ENCODE measurements at regions not wholly inside any gene's neighbourhood (a gene's known extent, or its start where the extent isn't known, plus 50 kb on each side); places are given as distances from the start of the nearest gene placed in this dataset.

DNA sequence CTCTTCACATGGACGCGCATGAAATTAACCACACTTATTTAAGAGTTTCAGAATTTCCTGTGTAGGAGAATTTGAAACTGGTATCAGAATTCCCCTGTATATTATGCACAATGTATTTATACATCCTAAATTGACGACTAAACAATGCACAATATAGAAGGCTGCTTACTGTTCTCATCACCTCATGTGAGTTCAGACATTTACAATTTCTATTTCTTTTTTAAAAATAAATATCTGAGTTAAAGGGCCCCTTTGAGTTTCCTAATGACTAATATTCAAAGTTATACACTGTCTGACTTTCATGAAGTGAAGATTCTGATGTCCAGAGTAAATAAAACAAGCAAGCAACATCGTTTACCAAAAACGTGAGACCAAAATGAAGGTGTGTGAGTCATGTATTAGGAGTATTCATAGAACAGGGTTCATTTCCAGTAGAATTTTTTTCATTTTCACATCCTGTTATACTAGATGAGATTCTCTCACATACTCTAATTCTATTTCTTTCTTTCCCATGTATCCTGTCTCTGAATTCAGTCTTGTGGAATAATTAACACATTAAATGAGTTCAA is 406.2 kb downstream of the NUP35 start:
- H3K4me3 ChIP-seq (replicated peaks in 1 of 2; ENCODE audit: low read depth in 1 of 2, low read length in 2 of 2): no peak overlapping the region
- RAD21 ChIA-PET (ENCODE audit: low non-redundant PET in 1 of 2, low total read pairs in 2 of 2, uncharacterized antibody in 2 of 2, unreplicated experiment in 2 of 2): no interaction called here
- CTCF ChIA-PET: no interaction called here
- DNase-seq (ENCODE audit: low read depth, low spot score): no peak
- no peak overlapping the region for H3K9ac ChIP-seq (ENCODE audit: low read length)
- ATAC-seq: no peak
- H4K20me1 ChIP-seq (ENCODE audit: insufficient read depth): no peaks in the 10 kb centered on the region
- H3K9me3 ChIP-seq (ENCODE audit: control insufficient read depth in 1 of 2, insufficient read depth in 1 of 2, low read depth in 1 of 2, low read length in 2 of 2): no peaks in the 10 kb centered on the region
- H3K4me2 ChIP-seq (ENCODE audit: low read length): no peak overlapping the region
- H3K36me3 ChIP-seq (ENCODE audit: control insufficient read depth in 1 of 2, insufficient read depth in 2 of 2, low read length in 2 of 2): no peaks in the 10 kb centered on the region
- BruUV-seq (replicated peaks): no TSS peak
- no peak overlapping the region for H2AFZ ChIP-seq (ENCODE audit: low read depth, low read length, poor library complexity, severe bottlenecking)
- peaks cover 0 to 5% of the 10 kb centered on the region in 2 experiments; a peak in 1 of 4 replicates for H3K4me1 ChIP-seq (ENCODE audit: control insufficient read depth in 1 of 2, insufficient read depth in 2 of 2, low read length in 2 of 2)
- intact Hi-C loops (cut with micrococcal nuclease): no loop called here
- H3K27me3 ChIP-seq (ENCODE audit: insufficient read depth, low read length): no peaks in the 10 kb centered on the region
- H3K27ac ChIP-seq (ENCODE audit: low read depth, low read length): no peak overlapping the region
- TF ChIP-seq SRF (IDR thresholded peaks at IDR 0.05; ENCODE audit: low read depth) (no peak), SIN3A (IDR thresholded peaks at IDR 0.05; ENCODE audit: low read depth) (no peak), YY1 (IDR thresholded peaks at IDR 0.05; ENCODE audit: extremely low read depth, insufficient replicate concordance, low read depth, low read length) (no peak), RAD21 (IDR thresholded peaks at IDR 0.05; ENCODE audit: low read depth) (no peak), JUND (IDR thresholded peaks at IDR 0.05) (no peak), CBX3 (IDR thresholded peaks at IDR 0.05; ENCODE audit: low read depth) (no peak), ZNF274 (IDR thresholded peaks at IDR 0.05; ENCODE audit: low read depth, low read length) (no peak)
- TF ChIP-seq, protein P1, sequence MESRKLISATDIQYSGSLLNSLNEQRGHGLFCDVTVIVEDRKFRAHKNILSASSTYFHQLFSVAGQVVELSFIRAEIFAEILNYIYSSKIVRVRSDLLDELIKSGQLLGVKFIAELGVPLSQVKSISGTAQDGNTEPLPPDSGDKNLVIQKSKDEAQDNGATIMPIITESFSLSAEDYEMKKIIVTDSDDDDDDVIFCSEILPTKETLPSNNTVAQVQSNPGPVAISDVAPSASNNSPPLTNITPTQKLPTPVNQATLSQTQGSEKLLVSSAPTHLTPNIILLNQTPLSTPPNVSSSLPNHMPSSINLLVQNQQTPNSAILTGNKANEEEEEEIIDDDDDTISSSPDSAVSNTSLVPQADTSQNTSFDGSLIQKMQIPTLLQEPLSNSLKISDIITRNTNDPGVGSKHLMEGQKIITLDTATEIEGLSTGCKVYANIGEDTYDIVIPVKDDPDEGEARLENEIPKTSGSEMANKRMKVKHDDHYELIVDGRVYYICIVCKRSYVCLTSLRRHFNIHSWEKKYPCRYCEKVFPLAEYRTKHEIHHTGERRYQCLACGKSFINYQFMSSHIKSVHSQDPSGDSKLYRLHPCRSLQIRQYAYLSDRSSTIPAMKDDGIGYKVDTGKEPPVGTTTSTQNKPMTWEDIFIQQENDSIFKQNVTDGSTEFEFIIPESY (IDR thresholded peaks at IDR 0.05; ENCODE audit: extremely low read depth, insufficient replicate concordance, low read length): no peak
- TF ChIP-seq, protein P2, sequence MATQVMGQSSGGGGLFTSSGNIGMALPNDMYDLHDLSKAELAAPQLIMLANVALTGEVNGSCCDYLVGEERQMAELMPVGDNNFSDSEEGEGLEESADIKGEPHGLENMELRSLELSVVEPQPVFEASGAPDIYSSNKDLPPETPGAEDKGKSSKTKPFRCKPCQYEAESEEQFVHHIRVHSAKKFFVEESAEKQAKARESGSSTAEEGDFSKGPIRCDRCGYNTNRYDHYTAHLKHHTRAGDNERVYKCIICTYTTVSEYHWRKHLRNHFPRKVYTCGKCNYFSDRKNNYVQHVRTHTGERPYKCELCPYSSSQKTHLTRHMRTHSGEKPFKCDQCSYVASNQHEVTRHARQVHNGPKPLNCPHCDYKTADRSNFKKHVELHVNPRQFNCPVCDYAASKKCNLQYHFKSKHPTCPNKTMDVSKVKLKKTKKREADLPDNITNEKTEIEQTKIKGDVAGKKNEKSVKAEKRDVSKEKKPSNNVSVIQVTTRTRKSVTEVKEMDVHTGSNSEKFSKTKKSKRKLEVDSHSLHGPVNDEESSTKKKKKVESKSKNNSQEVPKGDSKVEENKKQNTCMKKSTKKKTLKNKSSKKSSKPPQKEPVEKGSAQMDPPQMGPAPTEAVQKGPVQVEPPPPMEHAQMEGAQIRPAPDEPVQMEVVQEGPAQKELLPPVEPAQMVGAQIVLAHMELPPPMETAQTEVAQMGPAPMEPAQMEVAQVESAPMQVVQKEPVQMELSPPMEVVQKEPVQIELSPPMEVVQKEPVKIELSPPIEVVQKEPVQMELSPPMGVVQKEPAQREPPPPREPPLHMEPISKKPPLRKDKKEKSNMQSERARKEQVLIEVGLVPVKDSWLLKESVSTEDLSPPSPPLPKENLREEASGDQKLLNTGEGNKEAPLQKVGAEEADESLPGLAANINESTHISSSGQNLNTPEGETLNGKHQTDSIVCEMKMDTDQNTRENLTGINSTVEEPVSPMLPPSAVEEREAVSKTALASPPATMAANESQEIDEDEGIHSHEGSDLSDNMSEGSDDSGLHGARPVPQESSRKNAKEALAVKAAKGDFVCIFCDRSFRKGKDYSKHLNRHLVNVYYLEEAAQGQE (IDR thresholded peaks at IDR 0.05; ENCODE audit: low read depth): no peak
- TF ChIP-seq, protein P3, sequence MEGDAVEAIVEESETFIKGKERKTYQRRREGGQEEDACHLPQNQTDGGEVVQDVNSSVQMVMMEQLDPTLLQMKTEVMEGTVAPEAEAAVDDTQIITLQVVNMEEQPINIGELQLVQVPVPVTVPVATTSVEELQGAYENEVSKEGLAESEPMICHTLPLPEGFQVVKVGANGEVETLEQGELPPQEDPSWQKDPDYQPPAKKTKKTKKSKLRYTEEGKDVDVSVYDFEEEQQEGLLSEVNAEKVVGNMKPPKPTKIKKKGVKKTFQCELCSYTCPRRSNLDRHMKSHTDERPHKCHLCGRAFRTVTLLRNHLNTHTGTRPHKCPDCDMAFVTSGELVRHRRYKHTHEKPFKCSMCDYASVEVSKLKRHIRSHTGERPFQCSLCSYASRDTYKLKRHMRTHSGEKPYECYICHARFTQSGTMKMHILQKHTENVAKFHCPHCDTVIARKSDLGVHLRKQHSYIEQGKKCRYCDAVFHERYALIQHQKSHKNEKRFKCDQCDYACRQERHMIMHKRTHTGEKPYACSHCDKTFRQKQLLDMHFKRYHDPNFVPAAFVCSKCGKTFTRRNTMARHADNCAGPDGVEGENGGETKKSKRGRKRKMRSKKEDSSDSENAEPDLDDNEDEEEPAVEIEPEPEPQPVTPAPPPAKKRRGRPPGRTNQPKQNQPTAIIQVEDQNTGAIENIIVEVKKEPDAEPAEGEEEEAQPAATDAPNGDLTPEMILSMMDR (IDR thresholded peaks at IDR 0.05 in 2 of 3, conservative IDR thresholded peaks at IDR 0.05 in 1 of 3; ENCODE audit: borderline replicate concordance in 1 of 3, insufficient read depth in 1 of 3, low read depth in 2 of 3, low read length in 2 of 3): no peak
- no peaks in the 10 kb centered on the region for H3K9me2 ChIP-seq (ENCODE audit: insufficient read depth)
- POLR2A ChIA-PET: no interaction called here
- no peaks in the 10 kb centered on the region for H3K79me2 ChIP-seq (ENCODE audit: insufficient read depth, low read length)
